K562 (cell line): ENCODE measurements at regions not wholly inside any gene's neighbourhood (a gene's known extent, or its start where the extent isn't known, plus 50 kb on each side); places are given as distances from the start of the nearest gene placed in this dataset.

Experiments
- ATAC-seq: fragments of 200-7000 bp; cut with Tn5 transposase; 3 replicates; pipeline ENCODE4 v1.9.1; 2020; ENCODE audit warnings: moderate library complexity
- BruUV-seq: library from RNA; stranded (reverse); fragments of 400-500 nt; replicated peaks from 2 replicates; lab custom pipeline; 2021; lab: Mats Ljungman, UMichigan
- CTCF ChIA-PET: fragments of 300-600 bp; formaldehyde crosslinking; extraction: SDS; loops from one replicate; lab custom pipeline; 2021; ENCODE audit warnings: low intra/inter-chr PET ratio; lab: Yijun Ruan, JAX
- POLR2A ChIA-PET: fragments of 300-600, 350-650 bp; sonication (Branson Sonifier 250); formaldehyde crosslinking; extraction: SDS; loops from one replicate; lab custom pipeline; 2021; ENCODE audit warnings: antibody characterized with exemption, inconsistent platforms; lab: Yijun Ruan, JAX
- DNase-seq, 4 experiments: peaks; one replicate each; pipeline versions ENCODE4 v3.0.0 to v3.0.0-alpha.2; 2011 to 2018; ENCODE audit warnings: low spot score in 3 of 4, mixed read lengths in 3 of 4; ENCODE audit errors: extremely low read depth in 1 of 4
- FAIRE-seq: peaks from 2 replicates; lab custom pipeline; 2011; peaks lifted over from hg19 to GRCh38; lab: Jason Lieb, UNC
- H2AFZ ChIP-seq: 2 replicates; pipeline ENCODE4 v1.6.0; 2011; ENCODE audit warnings: low read depth, low read length, control low read depth, inconsistent platforms
- H3K27ac ChIP-seq: fragments of 200-600 bp; 3 replicates; pipeline ENCODE4 v1.8.0; 2011; ENCODE audit warnings: low read depth, mild to moderate bottlenecking, control low read depth, inconsistent platforms, low read length, moderate library complexity, mixed read lengths; ENCODE audit errors: extremely low read depth
- H3K27me3 ChIP-seq, 2 experiments: fragments of 300-600 bp in 1 of 2; 2 replicates in 1 of 2; 3 replicates in 1 of 2; pipeline versions ENCODE4 v1.6.0 to v1.8.0; 2011; ENCODE audit warnings: inconsistent platforms in 2 of 2, low read length in 2 of 2, mild to moderate bottlenecking in 1 of 2, mixed read lengths in 1 of 2, moderate library complexity in 1 of 2; ENCODE audit not compliant: control insufficient read depth in 2 of 2, insufficient read depth in 2 of 2
- H3K36me3 ChIP-seq: fragments of 300-600 bp; 3 replicates; pipeline ENCODE4 v1.8.0; 2011; ENCODE audit warnings: mild to moderate bottlenecking, low read length, inconsistent platforms; ENCODE audit not compliant: control insufficient read depth, insufficient read depth
- H3K4me1 ChIP-seq, 2 experiments: fragments of 200-600 bp in 1 of 2; replicated peaks in 1 of 2; 2 replicates in 1 of 2; 3 replicates in 1 of 2; pipeline versions ENCODE4 v1.5.1 to v1.8.0; 2011; ENCODE audit warnings: inconsistent platforms in 2 of 2, low read length in 2 of 2, mild to moderate bottlenecking in 1 of 2, mixed read lengths in 1 of 2, moderate library complexity in 1 of 2; ENCODE audit not compliant: control insufficient read depth in 2 of 2, insufficient read depth in 2 of 2
- H3K4me2 ChIP-seq: 2 replicates; pipeline ENCODE4 v1.6.1; 2011; ENCODE audit warnings: low read length, control low read depth, inconsistent platforms, mixed read lengths; ENCODE audit not compliant: insufficient read depth
- H3K4me3 ChIP-seq: fragments of 200-600 bp; sonication (generic), shearing (Covaris generic); 2 replicates; pipeline ENCODE4 v1.5.1; 2016; ENCODE audit warnings: control low read depth, inconsistent platforms
- H3K79me2 ChIP-seq: fragments of 200-600 bp; 3 replicates; pipeline ENCODE4 v1.8.0; 2011; ENCODE audit warnings: low read length, inconsistent platforms; ENCODE audit not compliant: control insufficient read depth, insufficient read depth
- H3K9ac ChIP-seq, 2 experiments: 2 replicates each; pipeline versions ENCODE4 v1.6.0 to v1.6.1; 2011; ENCODE audit warnings: low read depth in 2 of 2, low read length in 2 of 2, control low read depth in 1 of 2, inconsistent platforms in 1 of 2, mild to moderate bottlenecking in 1 of 2, mixed read lengths in 1 of 2; ENCODE audit not compliant: insufficient read depth in 1 of 2
- H3K9me1 ChIP-seq: one replicate; pipeline ENCODE4 v1.6.0; 2011; ENCODE audit warnings: inconsistent platforms, mild to moderate bottlenecking, low read length, moderate library complexity; ENCODE audit not compliant: control insufficient read depth, insufficient read depth
- H3K9me3 ChIP-seq: replicated peaks from 2 replicates; pipeline ENCODE4 v1.5.1; 2011; ENCODE audit warnings: low read depth, low read length, inconsistent platforms; ENCODE audit not compliant: control insufficient read depth, insufficient read depth
- H4K20me1 ChIP-seq: replicated peaks from 2 replicates; pipeline ENCODE4 v1.6.1; 2011; ENCODE audit warnings: low read length, inconsistent platforms, mixed read lengths; ENCODE audit not compliant: control insufficient read depth, insufficient read depth
- AFF1 ChIP-seq, 2 experiments: fragments of 450-650 bp; IDR thresholded peaks; 2 replicates each; pipeline ENCODE4 v1.6.1; 2018; ENCODE audit warnings: mild to moderate bottlenecking in 2 of 2, low read depth in 1 of 2; ENCODE audit not compliant: partially characterized antibody in 2 of 2
- E2F1 ChIP-seq: sonication (generic); formaldehyde crosslinking; IDR thresholded peaks from 2 replicates; pipeline ENCODE4 v1.8.1; 2023; ENCODE audit warnings: mild to moderate bottlenecking, missing genetic modification reagents, moderate library complexity
- EZH2 ChIP-seq: IDR thresholded peaks from 2 replicates; pipeline ENCODE4 v1.6.1; 2012; ENCODE audit warnings: low read depth, mild to moderate bottlenecking, inconsistent platforms, low read length, borderline replicate concordance
- OTX1 ChIP-seq: fragments of 450-650 bp; formaldehyde crosslinking; IDR thresholded peaks from 2 replicates; pipeline ENCODE4 v1.4.0; 2022; ENCODE audit warnings: mild to moderate bottlenecking
- POLR2AphosphoS5 ChIP-seq: IDR thresholded peaks from 2 replicates; pipeline ENCODE4 v1.6.1; 2011; ENCODE audit warnings: mild to moderate bottlenecking, low read depth, low read length, moderate library complexity; ENCODE audit not compliant: control insufficient read depth, insufficient read depth
- POU5F1 ChIP-seq: fragments of 150-350 bp; IDR thresholded peaks from 2 replicates; pipeline ENCODE4 v1.6.1; 2014; ENCODE audit warnings: borderline replicate concordance, low read length, low read depth, mild to moderate bottlenecking; ENCODE audit not compliant: partially characterized antibody
- RREB1 ChIP-seq: fragments of 250-450 bp; sonication (Bioruptor Pico); IDR thresholded peaks from 2 replicates; pipeline ENCODE4 v1.4.0; 2020
- ZNF586 ChIP-seq: fragments of 450-650 bp; formaldehyde crosslinking; conservative IDR thresholded peaks from 2 replicates; pipeline ENCODE4 v1.4.0; 2020; ENCODE audit warnings: mild to moderate bottlenecking, moderate library complexity
- WGBS: fragments of 100-300 bp; shearing (Covaris generic); methylation state at CpG from one replicate; pipeline ENCODE4 v1.1.6; 2016; ENCODE audit warnings: low coverage, mixed read lengths; ENCODE audit not compliant: insufficient coverage; ENCODE audit errors: missing lambda C conversion rate; 5-methylcytosine and 5-hydroxymethylcytosine counted together
- in situ Hi-C: fragments of 300-500 bp; cut with MboI; formaldehyde crosslinking; loops from 4 replicates; pipeline ENCODE4 v1.15.0; 2018; ENCODE audit warnings: inconsistent platforms, mixed read lengths
- intact Hi-C: fragments of 100-400 bp; cut with micrococcal nuclease; formaldehyde crosslinking; loops from 2 replicates; pipeline ENCODE4 v1.14.2; 2022

- H3K4me3 ChIP-seq = no peak overlapping the region
- POLR2A ChIA-PET = no interaction called here
- no peaks in the 10 kb centered on the region for H3K4me1 ChIP-seq
- H3K9ac ChIP-seq = no peak overlapping the region
- H2AFZ ChIP-seq = no peak overlapping the region
- no peaks in the 10 kb centered on the region for H3K36me3 ChIP-seq
- H3K27ac ChIP-seq = no peak overlapping the region
- TF ChIP-seq E2F1 (CRISPR knock-in tag) (no peak), RREB1 (no peak), ZNF586 (no peak), POLR2AphosphoS5 (no peak), POU5F1 (no peak), AFF1 (IDR thresholded peaks at IDR 0.05; ENCODE audit: low read depth in 1 of 2, partially characterized antibody in 2 of 2) (no peak), OTX1 (CRISPR knock-in tag) (no peak), EZH2 (no peak)
- H3K9me1 ChIP-seq = no peaks in the 10 kb centered on the region
- in situ Hi-C loops (no loop called here), intact Hi-C loops (loop anchor here (10.0 kb wide), 1 partner anchor 86 kb away; no protein-coding TSS in a partner anchor)
- FAIRE-seq = no peak
- H3K79me2 ChIP-seq = no peaks in the 10 kb centered on the region
- CTCF ChIA-PET = no interaction called here
- no peak overlapping the region for H3K4me2 ChIP-seq
- DNase-seq = no peak
- no peaks in the 10 kb centered on the region for H4K20me1 ChIP-seq
- H3K27me3 ChIP-seq = peaks cover 0 to 5% of the 10 kb centered on the region in 2 experiments; a peak in 1 of 5 replicates
- WGBS = 0% methylated on average over 4 of the region's 4 CpGs
- no peaks in the 10 kb centered on the region for H3K9me3 ChIP-seq
- ATAC-seq = no peak
- BruUV-seq = no TSS peak
These were observed 108.6 kb upstream of the NAA20 start for GRCh38 chr20:19908576-19908975.
